Urothelium cell line (cell line): ENCODE measurements at regions not wholly inside any gene's neighbourhood (a gene's known extent, or its start where the extent isn't known, plus 50 kb on each side); places are given as distances from the start of the nearest gene placed in this dataset.
"Not testable (repeated sequence)": the region's sequence is repeated elsewhere in the genome, so short reads cannot be mapped to it uniquely, and the experiment has no call there.

Source experiments
- DNase-seq: peaks from one replicate; pipeline ENCODE4 v3.0.0; 2011; ENCODE audit warnings: low spot score, mixed read lengths
- FAIRE-seq: peaks from 2 replicates; lab custom pipeline; 2011; peaks lifted over from hg19 to GRCh38; lab: Jason Lieb, UNC

DNA sequence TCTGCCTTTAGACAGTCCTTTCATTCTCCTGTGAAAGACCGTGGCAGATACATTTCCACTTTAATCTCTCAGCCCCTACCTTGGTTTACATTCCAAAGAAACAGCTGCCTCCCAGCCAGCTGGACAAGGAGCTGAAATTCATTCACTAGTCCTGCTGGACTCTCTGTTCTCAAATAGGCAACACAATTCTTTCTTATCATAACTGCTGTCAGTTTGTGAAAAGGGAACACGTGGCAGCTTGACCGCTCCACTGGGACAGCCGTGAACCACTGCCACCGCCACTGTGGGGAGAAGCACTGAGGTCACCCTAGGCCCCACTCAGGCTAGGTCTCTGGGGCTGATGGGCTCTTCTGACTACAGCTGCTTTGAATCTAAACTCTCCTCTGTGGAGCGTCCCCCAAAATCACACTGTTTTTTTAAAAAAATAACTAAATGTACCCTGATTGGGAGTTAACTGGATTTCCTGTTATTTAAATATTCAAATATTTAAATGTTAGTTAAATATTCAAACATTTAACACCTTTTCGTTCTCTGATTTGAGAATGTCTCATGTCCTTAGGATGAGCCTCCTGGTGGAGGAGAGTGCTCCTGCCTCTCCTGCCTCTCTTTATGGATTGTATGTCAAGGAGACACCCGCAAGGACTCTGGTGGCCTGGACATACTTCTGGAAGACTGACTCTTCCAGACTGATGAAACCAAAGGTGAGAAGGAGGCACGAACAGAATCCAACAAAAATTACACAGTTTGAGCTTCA is 120.1 kb downstream of the BOD1 start:
- FAIRE-seq (no peak), DNase-seq (no peak)

GRCh38 chr5:173495225-173495904 is 121.1 kb downstream of the BOD1 start:
- FAIRE-seq = no peak
- DNase-seq = no peak

- DNase-seq (no peak), FAIRE-seq (no peak)
Measured at GRCh38 chr5:173494446-173494845, 122.0 kb downstream of the BOD1 start.

DNA sequence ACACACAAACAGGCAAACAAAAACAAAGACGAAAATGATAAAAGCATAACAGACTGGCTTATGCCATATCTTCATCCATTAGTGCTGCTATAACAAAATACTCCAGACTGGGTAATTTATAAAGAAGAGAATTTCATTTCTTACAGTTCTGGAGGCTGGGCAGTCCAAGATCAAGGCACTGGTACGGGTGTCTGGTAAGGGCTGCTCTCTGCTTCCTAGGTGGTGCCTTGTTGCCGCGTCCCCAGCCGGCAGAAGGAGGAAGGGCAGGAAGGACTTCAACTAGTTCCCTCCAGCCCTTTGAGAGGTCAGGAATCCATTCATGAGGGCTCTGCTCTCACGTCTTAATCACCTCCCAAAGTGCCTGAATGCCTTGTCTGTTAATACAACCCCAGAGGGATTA is 122.6 kb downstream of the BOD1 start:
- DNase-seq (no peak), FAIRE-seq (no peak)

DNA sequence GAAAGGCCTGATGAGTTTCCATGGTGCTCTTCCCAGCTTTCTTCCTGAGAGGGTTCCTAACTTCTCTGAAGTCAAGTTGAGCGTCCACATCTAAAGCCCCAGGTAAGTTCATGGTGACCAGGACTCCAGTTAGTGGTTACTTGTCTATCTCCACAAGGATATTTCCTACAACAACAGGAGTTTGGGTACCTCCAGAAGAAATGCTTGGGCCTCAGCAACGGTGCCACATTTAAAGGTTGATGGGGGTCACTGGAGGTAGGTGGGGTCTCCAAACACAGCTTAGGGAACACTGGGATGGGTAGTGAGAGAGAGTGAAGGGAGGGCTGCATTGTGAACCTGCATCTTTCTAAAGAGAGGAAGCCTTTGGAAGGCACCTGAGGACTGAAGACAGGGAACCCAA is 123.4 kb downstream of the BOD1 start:
- DNase-seq (no peak), FAIRE-seq (no peak)

DNA sequence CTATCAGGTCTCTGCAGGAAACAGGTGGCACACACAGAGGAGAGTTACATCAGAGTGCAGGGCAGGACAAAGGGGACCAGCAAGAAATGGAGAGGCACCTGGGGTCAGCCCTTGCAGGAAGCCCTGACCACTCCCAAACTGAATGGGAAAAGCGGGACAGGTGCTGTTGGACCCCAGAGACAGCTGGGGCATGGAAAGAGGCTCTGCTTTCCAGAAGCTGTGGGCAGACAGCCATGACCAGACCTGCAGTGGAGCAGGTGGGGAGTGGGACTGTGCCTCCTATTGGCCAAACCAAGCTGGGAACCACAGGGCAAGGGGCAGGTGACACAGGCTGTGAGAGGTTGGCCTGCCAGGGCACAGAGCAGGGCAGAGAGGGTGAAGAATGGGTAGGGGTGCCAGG is 125.8 kb downstream of the BOD1 start:
- no peak for FAIRE-seq
- DNase-seq = no peak

DNA sequence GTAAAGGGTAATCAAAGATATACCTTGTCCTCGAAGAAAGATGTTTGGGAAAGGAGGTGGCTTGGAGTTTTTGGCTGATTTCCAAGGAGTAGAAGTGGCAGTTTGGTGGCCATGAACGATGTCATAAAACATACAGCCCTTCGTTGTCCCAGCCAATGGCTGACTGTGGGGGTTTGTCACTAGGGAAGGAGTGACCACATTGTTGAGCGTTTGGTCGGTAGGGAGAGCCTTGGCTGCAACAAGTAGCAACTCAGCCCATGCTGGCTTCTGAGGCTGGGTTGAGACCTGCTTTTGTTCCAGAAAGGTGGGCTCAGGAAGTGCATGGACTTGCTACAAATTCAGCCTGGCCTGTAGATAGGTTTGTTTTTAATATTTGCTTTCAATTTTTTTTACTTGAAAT is 128.3 kb downstream of the BOD1 start:
- no peak for DNase-seq

DNA sequence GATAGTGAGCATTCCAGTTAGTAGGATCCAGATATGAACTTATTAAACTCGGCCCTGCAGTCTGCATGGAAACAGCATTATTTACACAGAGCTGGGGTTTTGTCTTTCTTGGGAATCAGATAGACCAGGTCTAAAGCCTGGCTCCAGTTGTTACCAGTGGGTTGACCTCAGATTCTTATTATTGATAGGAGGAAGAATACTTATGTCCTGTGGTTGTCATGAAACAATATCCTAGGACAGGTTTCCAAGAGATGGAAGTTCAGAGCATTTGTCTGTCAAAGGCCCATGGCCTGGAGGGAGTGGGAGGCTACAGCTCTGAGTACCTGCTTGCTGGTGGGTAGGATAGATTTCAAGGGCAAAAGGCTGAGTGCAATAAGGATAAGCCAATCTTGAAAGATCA is 129.2 kb downstream of the BOD1 start:
- no peak for FAIRE-seq
- DNase-seq = no peak

More for the DNA sequence above, 128.3 kb downstream of the BOD1 start:
- FAIRE-seq = no peak

- FAIRE-seq (no peak), DNase-seq (no peak)
Measured at GRCh38 chr5:173486355-173487225, 129.9 kb downstream of the BOD1 start.

- no peak for DNase-seq
- no peak for FAIRE-seq
Measured at GRCh38 chr5:173484569-173484968, 131.9 kb downstream of the BOD1 start.

DNA sequence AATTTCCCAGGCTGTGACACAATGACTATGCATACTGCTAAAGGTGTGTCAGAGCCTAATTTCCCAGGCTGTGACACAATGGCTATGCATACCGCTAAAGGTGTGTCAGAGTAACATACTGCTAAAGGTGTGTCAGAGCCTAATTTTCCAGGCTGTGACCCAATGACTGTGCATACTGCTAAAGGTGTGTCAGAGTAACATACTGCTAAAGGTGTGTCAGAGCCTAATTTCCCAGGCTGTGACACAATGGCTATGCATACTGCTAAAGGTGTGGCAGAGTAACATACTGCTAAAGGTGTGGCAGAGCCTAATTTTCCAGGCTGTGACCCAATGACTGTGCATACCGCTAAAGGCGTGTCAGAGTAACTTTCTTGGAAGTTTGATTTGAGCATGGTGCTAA is 132.9 kb downstream of the BOD1 start:
- FAIRE-seq = not testable (repeated sequence)

DNA sequence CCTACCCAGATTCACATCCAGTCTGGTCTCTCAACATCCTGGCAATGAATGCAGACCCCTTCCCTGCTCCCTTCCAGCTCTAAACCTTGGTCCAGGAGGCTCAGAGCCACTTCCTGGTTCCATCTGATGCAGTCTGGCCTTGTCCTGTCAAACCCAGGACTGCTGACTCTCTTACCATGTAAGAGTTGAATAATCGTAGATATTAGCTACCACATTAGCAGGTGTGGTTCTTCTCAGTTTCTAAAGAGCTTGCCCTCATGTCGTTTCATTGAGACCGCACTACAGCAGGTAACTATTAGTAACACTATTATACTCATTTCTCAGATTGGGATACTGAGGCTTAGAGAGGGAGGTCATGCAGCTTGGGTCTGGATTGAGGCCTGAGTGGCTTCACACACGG is 133.3 kb downstream of the BOD1 start:
- FAIRE-seq (no peak), DNase-seq (no peak)

More for the DNA sequence above, 132.9 kb downstream of the BOD1 start:
- not testable (repeated sequence) for DNase-seq

GRCh38 chr5:173481821-173482220 is 134.6 kb downstream of the BOD1 start:
- no peak for DNase-seq
- FAIRE-seq = no peak

DNA sequence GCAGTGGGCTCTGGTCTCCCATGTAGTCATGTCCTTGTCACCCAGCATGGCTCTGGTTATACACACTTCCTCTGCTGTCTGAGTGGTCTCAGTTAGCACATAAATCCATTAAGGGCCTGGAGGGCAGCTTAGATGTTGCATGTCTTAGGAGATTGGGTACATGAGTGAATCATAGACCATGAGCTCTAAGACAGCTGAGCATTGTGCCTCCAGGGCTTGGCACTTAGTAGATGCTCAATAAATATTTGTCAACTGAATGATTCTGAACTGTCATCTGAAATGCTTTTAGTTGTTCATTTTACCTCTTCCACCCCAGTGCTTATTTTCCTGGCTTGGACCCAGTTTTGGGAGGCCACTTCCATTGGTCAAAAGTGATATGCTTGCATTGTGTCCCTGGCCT is 135.6 kb downstream of the BOD1 start:
- DNase-seq (no peak), FAIRE-seq (no peak)

DNA sequence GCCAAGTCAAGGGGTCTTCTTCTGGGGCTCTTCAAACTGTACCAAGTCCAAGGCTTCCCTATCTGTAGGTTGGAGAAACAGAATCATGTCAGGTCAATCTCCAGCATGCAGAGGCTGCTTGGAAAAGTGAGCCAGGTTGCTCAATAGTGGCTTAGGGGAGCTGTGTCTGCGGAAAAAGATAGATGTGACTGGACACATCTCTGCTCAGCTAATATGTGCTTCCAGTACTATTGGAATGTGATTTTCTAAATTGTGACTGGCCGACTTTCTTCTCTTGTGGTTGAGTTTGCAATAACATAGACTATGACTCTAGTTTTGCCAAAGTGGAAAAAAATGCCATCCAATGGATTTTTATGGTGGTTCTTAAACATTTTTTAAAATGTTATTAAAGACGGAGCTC is 136.7 kb downstream of the BOD1 start:
- FAIRE-seq = no peak
- no peak for DNase-seq

DNA sequence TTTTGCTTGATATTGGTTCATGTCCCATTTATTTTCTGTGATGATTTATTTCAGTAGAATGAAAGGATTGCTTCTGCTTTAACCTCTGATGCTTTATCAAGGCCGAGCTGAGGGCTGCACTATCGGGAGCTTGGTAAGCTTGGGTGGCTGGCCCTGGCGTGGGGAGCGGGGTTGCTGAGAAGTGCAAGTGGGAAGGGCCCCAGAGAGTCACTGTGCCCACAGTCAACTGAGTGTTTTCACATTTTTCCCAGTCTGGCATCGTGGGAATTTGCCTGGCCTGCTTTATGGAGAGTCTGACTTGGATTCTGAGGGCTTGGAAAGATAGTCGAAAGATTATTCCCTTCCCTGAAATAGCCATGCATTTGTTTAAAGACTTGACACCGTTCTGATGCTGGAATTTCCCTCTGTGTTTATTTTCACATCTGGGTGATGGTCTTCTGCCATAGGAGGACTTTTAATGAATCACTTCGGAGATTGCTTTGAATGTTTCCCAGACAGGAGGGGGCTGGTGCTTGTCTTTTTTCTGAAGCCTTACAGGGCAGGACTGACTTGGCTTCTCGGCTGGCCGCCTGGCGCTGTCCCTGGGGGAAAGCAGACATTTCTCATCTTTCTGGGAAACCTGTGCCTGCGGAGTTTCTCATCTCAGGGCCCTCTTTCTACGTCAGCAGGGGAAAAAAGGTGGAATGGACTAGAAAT is 139.0 kb downstream of the BOD1 start:
- DNase-seq = no peak

DNA sequence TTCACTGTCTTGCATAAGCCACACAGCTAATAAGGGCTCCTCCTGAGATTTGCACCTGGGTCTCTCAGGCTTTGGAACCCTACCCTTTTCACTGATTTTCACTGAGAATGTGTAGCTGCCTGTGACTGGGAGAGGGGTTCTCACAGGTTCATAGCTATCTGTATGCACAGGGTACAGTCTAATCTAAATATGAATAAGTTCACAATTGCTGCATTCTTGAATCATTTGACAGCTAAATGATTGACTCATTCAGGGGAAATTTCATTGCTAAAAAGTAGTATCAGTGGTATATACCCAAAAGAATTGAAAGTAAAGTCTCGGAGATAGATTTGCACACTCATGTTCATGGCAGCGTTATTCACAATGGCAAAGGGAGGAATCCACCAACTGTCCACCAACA is 140.7 kb downstream of the BOD1 start:
- FAIRE-seq = no peak

More for the DNA sequence above, 139.0 kb downstream of the BOD1 start:
- FAIRE-seq = no peak

DNA sequence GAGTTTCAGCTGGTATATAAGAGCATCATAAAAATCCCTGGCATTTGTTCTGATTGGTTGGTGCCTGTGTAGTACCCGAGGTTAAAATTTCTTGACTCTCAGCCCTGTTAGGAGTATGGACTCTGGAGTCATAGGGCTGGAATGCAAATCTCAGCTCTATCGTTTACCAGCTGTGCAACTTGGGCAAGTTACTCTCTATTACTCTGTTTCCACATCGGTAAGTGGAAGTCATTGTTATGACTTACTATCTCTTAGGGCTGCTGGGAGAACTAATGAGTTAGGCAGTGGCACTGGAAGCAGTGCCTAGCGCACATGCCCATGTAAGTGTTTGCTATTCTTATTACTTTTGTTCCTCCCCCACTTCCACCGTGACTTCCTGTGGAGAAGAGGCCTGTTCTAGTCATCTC is 141.6 kb downstream of the BOD1 start:
- FAIRE-seq (no peak), DNase-seq (no peak)

More for the DNA sequence above, 140.7 kb downstream of the BOD1 start:
- no peak for DNase-seq

- FAIRE-seq = no peak
- no peak for DNase-seq
Measured at GRCh38 chr5:173473288-173473687, 143.2 kb downstream of the BOD1 start.

DNA sequence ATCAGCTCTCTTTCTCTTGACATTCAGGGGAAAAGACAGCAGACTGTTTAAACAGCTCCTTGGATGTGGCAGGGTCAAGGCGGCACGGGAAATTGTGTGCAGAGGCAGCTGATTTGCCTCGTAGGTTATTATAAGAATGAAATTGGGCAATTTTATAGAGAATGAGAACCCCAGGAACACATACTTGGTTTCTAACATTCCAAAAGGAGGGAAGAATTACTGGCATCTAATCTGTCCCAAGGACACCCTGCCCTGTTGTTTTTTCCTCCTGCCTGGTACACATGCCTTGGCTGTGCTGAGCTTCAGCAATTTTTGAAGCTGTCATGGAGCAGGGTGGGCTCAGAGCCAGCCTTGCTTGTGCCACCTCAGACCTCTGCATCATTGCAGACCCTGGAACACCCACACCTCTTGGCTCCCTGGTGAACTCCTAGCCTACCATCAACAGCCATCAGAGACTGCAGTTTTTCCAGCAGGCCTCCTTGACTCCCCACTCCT is 143.6 kb downstream of the BOD1 start:
- FAIRE-seq = no peak

GRCh38 chr5:173472164-173472563 is 143.9 kb upstream of the STC2 start:
- DNase-seq (peak; percentile 84), FAIRE-seq (peak; percentile 88)

More for the DNA sequence above, 143.6 kb downstream of the BOD1 start:
- no peak for DNase-seq
